ENCODE measurements at regions not wholly inside any gene's neighbourhood (a gene's known extent, or its start where the extent isn't known, plus 50 kb on each side); places are given as distances from the start of the nearest gene placed in this dataset.
"Not testable (repeated sequence)": the region's sequence is repeated elsewhere in the genome, so short reads cannot be mapped to it uniquely, and the experiment has no call there.

DNA sequence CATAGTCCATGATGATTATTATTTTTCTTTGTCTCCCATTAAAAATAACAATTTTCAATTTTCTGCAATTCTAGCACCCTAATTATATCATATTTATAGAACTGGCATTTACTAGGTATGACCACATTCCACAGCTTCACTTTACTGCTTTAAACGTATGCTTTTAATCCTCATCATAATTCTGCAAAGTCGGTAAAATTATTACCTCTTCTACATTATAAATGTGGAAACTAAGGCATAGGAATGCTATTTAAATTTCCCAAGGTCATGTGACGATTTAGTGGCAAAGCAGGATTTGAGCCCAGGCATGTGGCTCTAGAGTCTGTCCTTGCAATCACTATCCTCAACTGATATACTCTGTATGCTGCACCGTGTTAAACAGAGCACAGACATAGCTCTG, 866.4 kb downstream of the EPHA4 start:
- no peak for DNase-seq

DNA sequence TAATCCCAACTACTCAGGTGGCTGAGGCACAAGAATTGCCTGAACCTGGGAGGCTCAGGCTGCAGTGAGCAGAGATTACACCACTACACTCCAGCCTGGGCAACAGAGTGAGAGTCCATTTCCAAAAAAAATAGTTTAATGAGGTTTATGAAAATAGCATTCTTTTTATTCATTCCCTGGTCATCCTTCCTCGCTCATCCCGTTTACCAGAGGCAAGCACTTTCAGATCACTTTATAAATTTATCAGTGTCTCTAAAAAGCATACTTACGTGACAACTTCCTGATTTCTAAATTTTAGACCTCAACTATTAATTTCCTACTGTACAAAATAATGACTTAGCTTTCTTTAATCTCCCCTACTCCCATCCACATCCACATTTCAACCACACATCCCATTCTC, 864.8 kb downstream of the EPHA4 start:
- DNase-seq: no peak

DNA sequence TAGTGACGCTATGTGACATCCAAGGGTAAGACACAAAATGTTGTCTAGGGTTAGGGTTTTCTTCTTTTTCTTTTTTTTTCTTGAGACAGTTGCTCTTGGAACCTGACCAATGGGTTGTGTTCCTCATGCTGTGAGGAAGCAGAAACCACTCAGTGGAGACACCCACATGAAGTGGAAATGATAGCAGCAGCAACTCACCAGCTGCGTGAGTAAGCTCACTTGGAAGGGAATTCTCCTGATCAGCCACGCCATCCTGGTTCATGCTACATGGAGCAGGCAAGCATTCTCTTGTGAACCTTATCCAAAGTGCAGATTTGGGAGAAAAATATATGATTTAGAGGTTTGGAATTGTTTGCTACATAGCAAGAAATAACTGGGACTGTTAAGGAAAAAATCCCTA, 863.7 kb downstream of the EPHA4 start:
- peak; percentile 23 for DNase-seq

DNA sequence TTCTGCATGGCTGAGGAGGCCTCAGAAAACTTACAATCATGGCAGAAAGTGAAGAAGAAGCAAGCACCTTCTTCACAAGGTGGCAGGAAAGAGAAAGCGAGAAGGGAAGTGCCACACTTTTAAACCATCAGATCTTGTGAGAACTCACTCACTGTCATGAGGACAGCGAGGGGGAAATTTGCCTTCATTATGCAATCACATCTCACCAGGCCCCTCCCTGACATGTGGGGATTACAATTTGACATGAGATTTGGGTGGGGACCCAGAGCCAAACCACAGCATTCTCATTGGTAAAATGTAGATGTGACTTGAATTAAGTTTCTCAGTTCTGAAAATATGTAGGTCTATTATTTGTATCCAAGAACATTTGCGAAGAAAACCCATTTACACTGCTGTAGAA, 854.8 kb downstream of the EPHA4 start:
- DNase-seq: no peak

DNA sequence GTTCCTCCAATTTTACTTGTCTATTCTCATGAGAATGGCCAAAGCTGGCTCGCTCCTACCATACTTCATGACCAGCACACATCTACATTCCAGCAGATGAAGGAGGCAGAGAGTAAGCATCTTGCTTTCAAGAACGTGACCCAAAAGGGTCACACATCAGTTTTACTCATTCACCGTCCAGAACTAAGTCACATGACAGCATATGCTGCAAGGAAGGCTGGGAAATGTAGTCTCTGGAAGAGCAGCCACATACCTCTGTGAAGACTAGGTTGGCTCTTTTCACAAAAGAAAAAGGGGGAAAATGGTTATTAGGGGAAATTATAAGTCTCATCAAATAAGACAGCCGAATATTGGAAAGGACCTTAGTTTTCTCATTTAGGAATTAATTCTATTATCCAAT, 835.3 kb downstream of the EPHA4 start:
- DNase-seq: no peak

DNA sequence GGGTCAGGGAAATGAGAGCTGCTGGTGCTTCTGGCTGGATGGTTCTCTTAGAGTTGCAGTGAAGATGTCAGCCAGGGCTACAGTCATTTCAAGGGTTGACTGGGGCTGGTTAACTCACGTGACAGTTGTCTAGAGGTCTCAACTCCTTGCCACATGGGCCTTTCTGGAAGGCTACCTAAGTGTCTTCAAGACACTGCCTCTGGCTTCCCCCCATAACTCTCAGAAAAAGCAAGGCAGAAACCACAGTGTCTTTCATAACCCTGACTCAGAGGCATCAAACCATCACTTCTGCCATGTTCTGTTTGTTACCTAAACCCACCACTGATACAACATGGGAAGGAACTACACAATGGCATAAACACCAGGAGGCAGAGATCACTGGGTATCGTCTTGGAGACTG, 828.9 kb downstream of the EPHA4 start:
- no peak for DNase-seq

DNA sequence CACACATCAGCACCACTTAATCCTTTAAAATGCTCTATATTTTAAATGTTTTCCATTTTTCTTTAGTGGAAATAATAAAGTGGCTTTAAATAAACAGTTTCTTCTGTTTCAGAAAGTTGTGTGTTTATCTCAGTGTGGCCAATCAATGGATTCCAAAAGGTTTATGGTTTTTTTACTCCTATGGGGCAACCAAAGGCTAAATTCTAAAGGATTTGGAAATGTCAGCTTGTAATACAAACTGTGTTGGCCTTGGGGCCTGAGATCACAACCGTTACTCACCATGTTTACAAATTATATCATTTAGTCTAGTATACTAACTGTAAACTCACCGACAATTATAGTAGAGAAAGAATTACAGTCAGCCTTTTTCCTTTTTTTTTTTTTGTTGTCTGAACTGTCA, 827.2 kb downstream of the EPHA4 start:
- no peak for DNase-seq

DNA sequence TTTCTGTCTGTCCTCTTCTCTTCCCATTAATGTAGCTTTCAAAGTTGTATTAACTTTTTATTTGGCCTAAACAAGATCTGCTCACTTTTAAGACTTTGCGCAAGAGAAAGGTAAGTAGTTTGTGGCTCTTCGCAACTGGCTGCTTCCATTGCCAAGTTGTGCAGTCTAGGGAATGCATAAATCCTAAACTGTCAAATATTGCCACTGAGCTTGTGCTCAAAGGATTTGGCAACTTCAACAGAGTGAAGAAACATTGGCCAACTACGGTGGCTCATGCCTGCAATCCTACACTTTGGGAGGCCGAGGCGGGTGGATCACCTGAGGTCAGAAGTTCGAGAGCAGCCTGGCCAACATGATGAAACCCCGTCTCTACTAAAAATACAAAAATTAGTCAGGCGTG, 826.4 kb downstream of the EPHA4 start:
- DNase-seq: no peak

DNA sequence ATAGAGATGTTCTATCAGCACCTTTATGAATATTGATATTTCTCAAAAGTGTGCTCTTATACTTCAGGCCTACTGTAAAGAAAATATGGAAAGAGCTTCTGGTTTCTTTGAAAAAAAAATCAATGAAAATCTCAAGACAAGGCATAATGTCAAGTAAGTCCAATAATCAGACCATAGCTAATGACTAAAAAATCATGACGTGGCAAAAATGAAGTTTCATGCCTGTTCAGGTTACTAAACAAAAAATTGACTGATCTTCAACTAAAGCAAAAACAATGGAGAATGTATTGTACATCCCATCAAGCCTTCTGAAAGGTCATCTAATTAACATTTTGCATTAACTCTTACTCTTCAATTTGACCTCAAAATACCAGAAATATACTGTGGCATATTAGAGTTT, 824.4 kb downstream of the EPHA4 start:
- no peak for DNase-seq

DNA sequence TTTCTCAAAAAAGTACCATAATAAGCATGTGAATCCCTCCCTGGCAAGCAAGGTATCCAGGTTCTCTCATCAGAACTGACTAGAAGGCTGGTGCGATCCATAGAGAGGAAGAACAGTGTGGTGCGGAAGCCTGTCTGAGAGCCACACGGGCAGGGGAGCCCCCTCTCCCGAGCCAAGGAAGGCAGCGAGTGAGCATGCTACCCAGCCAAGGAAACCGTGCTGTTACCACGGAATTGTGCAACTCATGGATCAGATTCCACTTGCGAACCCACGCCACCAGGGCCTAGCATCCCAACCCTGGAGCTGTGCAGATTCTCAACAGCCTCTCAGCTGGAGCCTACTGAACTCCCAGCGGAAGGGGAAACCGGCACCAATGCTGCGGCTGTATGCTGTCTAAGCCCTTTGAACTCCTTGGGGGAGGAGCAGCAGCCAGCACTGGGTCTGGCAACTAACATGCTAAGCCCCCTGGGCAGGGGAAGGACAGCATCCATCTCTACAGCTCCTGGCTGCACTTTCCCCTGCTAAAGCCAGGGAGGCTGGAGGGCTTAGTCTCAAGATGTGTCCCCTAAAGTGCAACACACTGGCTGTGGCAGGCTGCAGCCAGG, 823.1 kb downstream of the EPHA4 start:
- no peak for DNase-seq

DNA sequence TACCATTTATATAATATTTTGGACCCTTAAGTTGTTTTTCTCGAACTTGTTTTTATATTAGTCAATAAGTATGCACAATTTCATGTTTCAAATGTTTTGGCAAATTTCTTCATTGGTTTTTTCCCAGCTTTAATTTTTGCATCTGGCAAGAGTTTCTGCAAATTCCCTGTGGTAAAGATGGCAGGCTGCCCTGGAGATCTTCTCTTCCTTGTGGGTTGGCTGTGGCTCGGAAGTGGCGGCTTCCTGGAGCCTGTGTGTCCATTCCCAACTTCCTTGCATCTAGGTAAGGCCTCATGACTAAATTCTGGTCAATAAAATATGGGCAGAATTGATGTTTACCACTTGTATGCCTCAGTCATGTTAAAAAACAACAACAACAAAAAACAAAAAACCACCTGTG, 818.6 kb downstream of the EPHA4 start:
- no peak for DNase-seq

DNA sequence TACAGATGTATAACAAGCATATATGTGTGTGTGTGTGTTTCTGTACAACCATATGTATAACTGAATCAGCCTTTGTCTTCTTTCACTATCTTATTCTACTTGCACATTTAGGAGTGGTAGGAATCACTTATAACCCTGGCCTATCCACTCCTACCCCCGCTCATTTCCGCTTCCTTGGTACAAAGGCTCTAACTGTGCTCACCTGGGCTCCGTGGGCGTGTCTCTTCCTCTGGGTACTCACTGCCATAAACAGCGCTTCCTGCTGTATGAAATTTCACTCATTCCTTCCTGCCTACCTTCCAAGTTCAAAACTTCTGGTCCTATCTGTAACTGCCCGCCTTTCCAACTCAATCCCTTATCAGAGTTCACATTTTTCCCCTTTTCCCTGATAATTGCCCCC, 815.5 kb downstream of the EPHA4 start:
- DNase-seq: no peak

DNA sequence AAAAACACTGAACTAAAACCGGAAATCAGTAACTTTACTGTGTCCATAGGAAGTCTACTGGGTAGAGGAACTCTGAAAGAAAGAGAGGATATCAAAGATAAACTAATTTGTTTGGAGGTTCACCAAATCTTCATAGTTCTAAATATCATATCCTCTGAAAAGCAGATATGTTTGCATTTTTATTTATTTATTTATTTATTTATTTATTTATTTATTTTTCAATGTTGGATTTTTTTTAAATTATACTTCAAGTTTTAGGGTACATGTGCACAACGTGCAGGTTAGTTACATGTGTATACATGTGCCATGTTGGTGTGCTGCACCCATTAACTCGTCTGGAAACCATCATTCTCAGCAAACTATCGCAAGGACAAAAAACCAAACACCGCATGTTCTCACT, 813.7 kb downstream of the EPHA4 start:
- DNase-seq: not testable (repeated sequence)

DNA sequence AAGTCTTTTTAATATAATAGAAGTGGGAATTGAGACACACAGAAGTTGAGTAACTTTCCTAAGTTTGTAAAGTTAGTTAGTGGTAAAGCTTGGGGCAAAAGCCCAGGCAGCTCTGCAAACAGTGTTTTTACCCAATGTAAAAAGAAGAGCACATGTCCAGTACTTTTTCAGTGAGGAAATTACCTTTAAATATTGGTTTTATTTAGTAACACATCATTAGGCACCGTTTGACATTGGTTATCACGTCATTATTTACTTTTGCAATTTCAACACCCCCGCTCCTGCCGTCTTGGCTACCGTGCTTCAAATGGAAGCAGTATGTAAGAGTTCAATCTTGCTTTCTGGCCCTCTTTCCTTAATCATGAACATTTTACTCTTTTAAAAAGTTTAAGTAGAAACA, 807.9 kb downstream of the EPHA4 start:
- DNase-seq: no peak

DNA sequence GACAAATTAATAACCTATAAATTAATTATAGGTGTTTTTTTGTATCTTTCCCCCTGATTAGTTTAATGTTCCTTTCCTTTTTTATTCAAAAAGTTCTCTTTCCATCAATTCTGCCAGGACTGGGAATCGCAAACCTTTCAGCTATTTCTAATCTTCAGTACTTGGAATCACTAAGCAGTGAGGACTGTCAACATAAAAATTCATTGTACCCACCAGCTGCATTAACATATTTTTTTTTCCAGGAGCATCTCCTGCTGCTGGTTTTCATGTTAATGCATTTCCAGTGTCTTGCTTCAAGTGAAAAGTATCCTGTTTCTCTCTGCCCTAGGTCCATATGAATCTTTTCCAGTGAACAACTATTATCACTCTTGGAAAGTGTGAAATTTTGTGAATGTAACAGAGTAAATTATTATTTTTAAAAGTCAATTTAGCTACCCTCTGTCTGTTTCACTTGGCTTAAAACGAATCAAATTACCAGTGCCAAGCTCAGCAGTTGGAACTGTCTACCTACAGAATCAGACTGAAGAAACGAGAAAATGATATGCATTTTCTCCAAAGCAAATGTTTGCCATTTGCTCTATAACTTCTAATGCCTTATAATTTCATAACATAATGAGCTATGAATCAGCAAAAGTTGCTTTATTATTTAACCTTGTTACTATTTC, 804.4 kb downstream of the EPHA4 start:
- no peak for DNase-seq

DNA sequence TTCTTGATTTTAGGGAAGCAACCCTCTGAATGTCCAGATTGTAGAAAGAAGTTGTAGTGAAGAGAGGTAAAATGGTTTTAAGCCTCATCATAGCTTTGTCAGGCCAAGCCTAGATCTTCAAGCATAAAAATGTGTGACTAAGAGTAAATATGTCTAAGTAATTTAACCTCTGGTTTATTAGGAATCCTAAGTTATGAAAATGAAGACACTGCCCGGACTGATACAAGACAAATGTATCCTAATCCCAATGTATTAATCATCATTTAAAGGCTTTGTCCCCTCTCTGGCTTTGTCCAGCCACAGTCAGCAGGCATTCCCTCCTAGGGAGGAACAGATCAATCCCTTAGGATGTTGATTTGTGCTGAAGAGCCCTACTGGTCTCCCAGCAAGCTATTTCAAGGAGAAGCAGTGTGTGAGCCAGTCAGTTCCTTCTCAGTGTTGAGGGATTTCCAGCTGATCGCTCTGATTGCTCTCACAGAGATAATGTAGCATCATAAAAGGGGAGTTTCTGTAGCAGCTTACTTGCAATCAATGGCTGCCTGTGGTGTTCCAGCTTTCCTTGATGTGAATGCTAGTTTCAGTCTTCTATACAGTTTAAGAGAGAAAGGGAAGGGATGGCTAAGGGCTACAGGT, 796.1 kb downstream of the EPHA4 start:
- no peak for DNase-seq

DNA sequence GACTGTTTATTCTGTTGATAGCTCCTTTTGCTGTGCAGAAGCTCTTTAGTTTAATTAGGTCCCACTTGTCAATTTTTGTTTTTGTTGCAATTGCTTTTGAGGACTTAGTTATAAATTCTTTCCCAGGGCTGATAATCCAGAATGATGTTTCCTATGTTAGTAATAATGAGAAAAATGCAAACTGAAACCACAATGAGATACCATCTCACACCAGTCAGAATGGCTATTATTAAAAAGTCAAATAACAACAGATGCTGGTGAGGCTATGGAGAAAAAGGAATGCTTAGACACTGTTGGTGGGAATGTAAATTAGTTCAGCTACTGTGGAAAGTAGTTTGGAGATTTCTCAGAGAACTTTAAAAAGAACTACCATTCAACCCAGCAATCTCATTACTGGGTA, 793.0 kb downstream of the EPHA4 start:
- DNase-seq: not testable (repeated sequence)

DNA sequence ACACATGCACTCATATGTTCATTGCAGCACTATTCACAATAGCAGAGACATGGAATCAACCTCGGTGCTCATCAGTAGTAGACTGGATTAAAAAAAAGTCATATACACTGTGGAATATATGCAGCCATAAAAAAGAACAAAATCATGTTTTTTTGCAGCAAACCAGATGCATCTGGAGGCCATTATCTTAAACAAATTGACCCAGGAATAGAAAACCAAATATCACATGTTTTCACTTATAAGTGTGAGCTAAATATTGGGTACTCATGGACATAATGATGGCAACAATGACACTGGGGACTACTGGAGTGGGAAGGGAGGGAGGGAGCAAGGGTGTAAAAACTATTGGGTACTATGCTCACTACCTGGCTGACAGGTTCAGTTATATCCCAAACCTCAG, 792.6 kb downstream of the EPHA4 start:
- no peak for DNase-seq

DNA sequence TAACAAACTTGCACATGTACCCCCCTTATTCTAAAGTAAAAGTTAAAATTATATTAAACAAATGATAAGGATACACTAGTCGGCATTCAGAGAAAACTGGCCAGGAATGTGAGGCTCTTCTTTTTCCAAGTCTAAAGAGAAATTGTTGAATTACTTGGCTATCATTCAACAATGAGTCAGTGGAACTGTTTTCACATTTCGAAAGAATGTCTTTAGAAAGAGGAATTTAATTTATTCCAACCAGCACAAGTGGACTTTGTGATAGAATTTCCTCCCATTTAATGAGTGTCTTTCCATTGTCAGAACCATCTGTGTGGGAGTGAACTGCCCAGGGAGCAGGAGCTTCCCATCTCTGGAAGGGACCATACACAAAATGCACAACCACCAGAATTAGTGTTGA, 792.2 kb downstream of the EPHA4 start:
- DNase-seq: no peak

DNA sequence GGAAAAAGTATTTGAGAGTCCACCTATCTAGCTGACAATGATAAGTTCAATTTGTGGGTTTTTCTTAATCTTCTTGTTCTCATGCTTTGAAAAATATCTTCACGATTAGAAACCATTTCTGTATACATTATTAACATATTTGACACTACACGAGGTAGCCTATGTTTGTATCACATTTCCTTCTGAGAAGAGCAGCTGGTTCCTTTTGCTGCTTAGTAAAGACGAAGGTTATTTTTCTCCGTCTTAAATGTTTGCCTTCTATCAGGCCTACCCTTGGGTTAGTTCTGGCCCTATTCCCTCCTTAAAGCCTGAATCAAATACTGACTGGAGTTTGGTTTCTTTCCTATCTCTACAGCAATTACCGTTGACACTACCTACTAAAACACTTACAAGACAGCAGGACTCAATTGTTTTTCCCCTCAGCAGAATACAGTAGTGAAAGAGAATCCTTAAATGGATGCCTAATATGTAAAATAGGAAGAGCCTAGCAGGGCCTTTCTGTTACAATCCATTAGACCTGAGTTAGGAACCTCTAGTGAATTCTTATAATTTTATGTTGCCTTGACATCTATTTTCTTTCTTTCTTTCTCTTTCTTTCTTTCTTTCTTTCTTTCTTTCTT, 790.4 kb downstream of the EPHA4 start:
- DNase-seq: no peak

DNA sequence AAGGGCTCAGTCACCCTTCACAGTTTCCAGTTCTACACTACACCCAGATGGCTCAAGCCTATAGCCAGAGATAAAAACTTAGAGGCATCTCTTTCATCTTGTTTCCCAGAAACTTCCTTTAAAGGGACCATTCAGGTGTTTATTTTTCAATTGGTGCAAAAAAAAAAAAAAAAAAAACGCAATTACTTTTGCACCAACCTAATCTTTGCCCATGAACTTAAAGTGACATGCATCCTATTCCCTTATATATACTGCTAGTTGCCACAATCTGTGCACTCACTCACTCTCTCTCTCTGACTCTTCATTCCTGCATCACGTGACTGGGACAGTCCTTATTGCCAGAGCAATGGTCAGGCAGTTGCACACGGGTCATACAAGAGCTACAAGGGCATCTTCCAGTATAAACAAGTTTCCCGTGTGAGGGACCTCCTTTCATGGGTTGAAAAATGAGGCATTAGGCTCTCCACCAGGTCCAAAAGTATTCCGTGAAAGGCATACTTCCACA, 789.4 kb downstream of the EPHA4 start:
- no peak for DNase-seq

DNA sequence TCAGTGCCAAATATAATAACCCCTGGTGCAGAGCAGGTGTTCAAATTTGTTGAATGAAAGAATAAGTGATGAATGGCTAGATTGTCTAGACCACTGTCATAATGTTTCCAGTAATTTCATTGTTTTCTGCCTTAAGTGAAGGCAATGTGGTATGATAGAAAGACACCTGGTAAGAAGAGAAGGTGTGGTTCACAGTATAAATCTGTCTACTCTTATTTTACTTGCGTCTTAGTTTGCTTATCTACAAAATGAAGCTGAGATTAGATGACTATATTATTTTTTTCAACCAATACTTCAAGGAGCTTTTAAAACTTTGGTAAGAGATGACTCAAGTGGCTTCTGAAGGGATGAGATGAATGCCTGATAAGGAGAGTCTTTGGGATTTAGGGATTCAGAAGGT, 788.4 kb downstream of the EPHA4 start:
- DNase-seq: no peak

DNA sequence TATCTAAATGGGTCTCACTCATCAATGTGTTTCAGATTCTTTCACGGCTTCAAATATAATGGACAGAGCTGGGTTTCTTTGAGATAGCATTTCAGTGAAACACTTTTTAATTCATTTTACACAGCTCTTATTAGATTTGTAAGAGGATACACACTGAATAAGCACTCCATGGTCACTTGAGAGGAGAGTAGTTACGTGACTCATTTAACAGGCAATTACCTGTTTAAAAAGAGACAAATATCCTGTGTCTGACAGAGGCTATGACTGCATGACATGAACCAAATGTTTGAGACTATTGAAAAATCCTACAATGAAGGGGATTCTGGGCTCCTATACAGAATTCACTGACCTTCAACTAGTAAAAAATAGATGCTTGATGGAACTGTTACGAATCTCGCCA, 786.9 kb downstream of the EPHA4 start:
- DNase-seq: no peak

DNA sequence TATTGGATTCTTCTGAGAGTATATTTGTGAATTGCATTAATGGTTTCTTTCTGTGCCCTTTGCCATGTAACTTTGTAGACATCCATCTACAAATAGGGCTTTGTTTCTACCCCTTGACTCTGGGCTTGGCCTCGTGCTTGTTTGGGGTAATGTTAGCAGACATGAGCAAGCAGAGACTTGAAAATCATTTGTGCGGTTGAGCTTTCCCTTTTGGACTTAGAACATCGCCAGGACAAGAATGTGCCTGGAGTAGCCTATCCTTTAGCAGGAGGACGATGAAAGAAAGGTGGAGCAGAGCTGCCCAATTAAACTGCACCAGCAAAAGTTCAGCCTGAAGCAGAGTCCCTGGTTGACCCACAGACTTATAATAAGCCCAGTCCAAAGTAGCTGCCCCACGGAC, 785.9 kb downstream of the EPHA4 start:
- DNase-seq: no peak

Measured in occipital lobe (tissue), 1 donor.